ENCODE measurements at regions not wholly inside any gene's neighbourhood (a gene's known extent, or its start where the extent isn't known, plus 50 kb on each side); places are given as distances from the start of the nearest gene placed in this dataset.

- Mint-ChIP-seq H3K9me3 (peaks cover 0 to 5% of the 10 kb centered on the region in 2 donors), H3K36me3 (no peaks in the 10 kb centered on the region), H3K27ac (peak overlapping the region; percentile 20), H3K4me1 (peaks cover 51 to 86% of the 10 kb centered on the region in 2 donors), H3K27me3 (peaks cover under 1% of the 10 kb centered on the region in 2 donors), H3K4me3 (no peak overlapping the region)
- ATAC-seq (replicated peaks) = no peak
- no peak for DNase-seq
These were observed 111.6 kb downstream of the SNX5 start for GRCh38 chr20:17856837-17857605.

- no peaks in the 10 kb centered on the region for H3K36me3 Mint-ChIP-seq
- H3K4me3 Mint-ChIP-seq = no peak overlapping the region
- ATAC-seq (replicated peaks) (peak; percentile 91 to 92), DNase-seq (peak; percentile 85)
- no peaks in the 10 kb centered on the region for H3K27me3 Mint-ChIP-seq
- H3K27ac Mint-ChIP-seq = no peak overlapping the region
- H3K4me1 Mint-ChIP-seq = peaks cover 50 to 84% of the 10 kb centered on the region in 2 donors
- peaks cover 0 to 5% of the 10 kb centered on the region in 2 donors for H3K9me3 Mint-ChIP-seq
These were observed 112.5 kb downstream of the SNX5 start for GRCh38 chr20:17856024-17856564.

- DNase-seq (no peak), ATAC-seq (replicated peaks) (no peak)
- Mint-ChIP-seq H3K4me1 (peaks cover 45 to 80% of the 10 kb centered on the region in 2 donors), H3K9me3 (peaks cover 1 to 5% of the 10 kb centered on the region in 2 donors), H3K27ac (no peak overlapping the region), H3K27me3 (no peaks in the 10 kb centered on the region), H3K4me3 (peak overlapping the region in 1 of 2 donors; percentile 7), H3K36me3 (peaks cover 1 to 2% of the 10 kb centered on the region in 2 donors)
These were observed 114.2 kb downstream of the SNX5 start for GRCh38 chr20:17854307-17854903.

GRCh38 chr20:17852323-17852722 is 116.3 kb downstream of the SNX5 start:
- no peak for DNase-seq
- no peaks in the 10 kb centered on the region for H3K27me3 Mint-ChIP-seq
- peaks cover 8 to 9% of the 10 kb centered on the region in 2 donors for H3K36me3 Mint-ChIP-seq
- no peak for ATAC-seq (replicated peaks)
- H3K4me1 Mint-ChIP-seq = peaks cover 51 to 80% of the 10 kb centered on the region in 2 donors
- H3K27ac Mint-ChIP-seq = no peak overlapping the region
- H3K4me3 Mint-ChIP-seq = no peak overlapping the region
- peaks cover 4 to 9% of the 10 kb centered on the region in 2 donors for H3K9me3 Mint-ChIP-seq

GRCh38 chr20:17850684-17851026 is 117.9 kb downstream of the SNX5 start:
- DNase-seq = no peak
- H3K27ac Mint-ChIP-seq = peak overlapping the region; percentile 65
- H3K4me1 Mint-ChIP-seq = peaks cover 60 to 80% of the 10 kb centered on the region in 2 donors
- ATAC-seq (replicated peaks) = peak; percentile 63 to 64
- no peak overlapping the region for H3K4me3 Mint-ChIP-seq
- H3K9me3 Mint-ChIP-seq = peaks cover 4 to 7% of the 10 kb centered on the region in 2 donors
- peaks cover 8 to 9% of the 10 kb centered on the region in 2 donors for H3K36me3 Mint-ChIP-seq
- H3K27me3 Mint-ChIP-seq = no peaks in the 10 kb centered on the region

- H3K4me3 Mint-ChIP-seq = no peak overlapping the region
- peaks cover 4 to 7% of the 10 kb centered on the region in 2 donors for H3K9me3 Mint-ChIP-seq
- no peaks in the 10 kb centered on the region for H3K27me3 Mint-ChIP-seq
- no peak for DNase-seq
- peak overlapping the region; percentile 65 for H3K27ac Mint-ChIP-seq
- H3K36me3 Mint-ChIP-seq = peaks cover 8 to 9% of the 10 kb centered on the region in 2 donors
- H3K4me1 Mint-ChIP-seq = peaks cover 59 to 80% of the 10 kb centered on the region in 2 donors
- ATAC-seq (replicated peaks) = peak; percentile 4 to 21
These were observed 118.5 kb downstream of the SNX5 start for GRCh38 chr20:17849901-17850683.

GRCh38 chr20:17849138-17849900 is 119.3 kb downstream of the SNX5 start:
- Mint-ChIP-seq H3K36me3 (peaks cover 8 to 12% of the 10 kb centered on the region in 2 donors), H3K27me3 (no peaks in the 10 kb centered on the region), H3K27ac (no peak overlapping the region), H3K9me3 (peaks cover 4 to 9% of the 10 kb centered on the region in 2 donors), H3K4me1 (peaks cover 60 to 80% of the 10 kb centered on the region in 2 donors), H3K4me3 (peak overlapping the region in 1 of 2 donors; percentile 3)
- ATAC-seq (replicated peaks) = no peak
- no peak for DNase-seq

GRCh38 chr20:17848249-17849048 is 120.1 kb downstream of the SNX5 start:
- DNase-seq = peak; percentile 13
- Mint-ChIP-seq H3K27me3 (no peaks in the 10 kb centered on the region), H3K36me3 (peaks cover 8 to 12% of the 10 kb centered on the region in 2 donors), H3K9me3 (peaks cover 4 to 5% of the 10 kb centered on the region in 2 donors), H3K4me3 (no peak overlapping the region), H3K27ac (peak overlapping the region; percentile 27), H3K4me1 (peaks cover 62 to 83% of the 10 kb centered on the region in 2 donors)
- peak; percentile 46 to 70 for ATAC-seq (replicated peaks)

- DNase-seq (no peak), ATAC-seq (replicated peaks) (no peak)
- H3K27me3 Mint-ChIP-seq = no peaks in the 10 kb centered on the region
- H3K36me3 Mint-ChIP-seq = peaks cover 8 to 12% of the 10 kb centered on the region in 2 donors
- H3K4me1 Mint-ChIP-seq = peaks cover 64 to 93% of the 10 kb centered on the region in 2 donors
- H3K4me3 Mint-ChIP-seq = no peak overlapping the region
- H3K27ac Mint-ChIP-seq = peak overlapping the region; percentile 51
- H3K9me3 Mint-ChIP-seq = peaks cover 4 to 5% of the 10 kb centered on the region in 2 donors
These were observed 122.7 kb downstream of the SNX5 start for GRCh38 chr20:17845701-17846475.

GRCh38 chr20:17844549-17845298 is 123.9 kb downstream of the SNX5 start:
- Mint-ChIP-seq H3K27me3 (no peaks in the 10 kb centered on the region), H3K27ac (no peak overlapping the region), H3K36me3 (peaks cover 8 to 12% of the 10 kb centered on the region in 2 donors), H3K4me3 (no peak overlapping the region), H3K4me1 (peaks cover 56 to 86% of the 10 kb centered on the region in 2 donors), H3K9me3 (peaks cover 4 to 5% of the 10 kb centered on the region in 2 donors)
- ATAC-seq (replicated peaks) (no peak), DNase-seq (no peak)

GRCh38 chr20:17844133-17844429 is 124.5 kb downstream of the SNX5 start:
- H3K4me3 Mint-ChIP-seq = no peak overlapping the region
- DNase-seq (no peak), ATAC-seq (replicated peaks) (no peak)
- peak overlapping the region; percentile 53 for H3K27ac Mint-ChIP-seq
- peaks cover 52 to 82% of the 10 kb centered on the region in 2 donors for H3K4me1 Mint-ChIP-seq
- H3K36me3 Mint-ChIP-seq = peaks cover 4 to 7% of the 10 kb centered on the region in 2 donors
- peaks cover 0 to 3% of the 10 kb centered on the region in 2 donors for H3K9me3 Mint-ChIP-seq
- H3K27me3 Mint-ChIP-seq = no peaks in the 10 kb centered on the region

All from stimulated activated naive B cell treated with anti-CD40 and anti-IgM and Interleukin-4, amounts not matched to agents 10 μg/mL and 1 μg/mL and 100 μg/mL, for 72 hours (primary cell).